ENCODE measurements at regions not wholly inside any gene's neighbourhood (a gene's known extent, or its start where the extent isn't known, plus 50 kb on each side); places are given as distances from the start of the nearest gene placed in this dataset.

DNA sequence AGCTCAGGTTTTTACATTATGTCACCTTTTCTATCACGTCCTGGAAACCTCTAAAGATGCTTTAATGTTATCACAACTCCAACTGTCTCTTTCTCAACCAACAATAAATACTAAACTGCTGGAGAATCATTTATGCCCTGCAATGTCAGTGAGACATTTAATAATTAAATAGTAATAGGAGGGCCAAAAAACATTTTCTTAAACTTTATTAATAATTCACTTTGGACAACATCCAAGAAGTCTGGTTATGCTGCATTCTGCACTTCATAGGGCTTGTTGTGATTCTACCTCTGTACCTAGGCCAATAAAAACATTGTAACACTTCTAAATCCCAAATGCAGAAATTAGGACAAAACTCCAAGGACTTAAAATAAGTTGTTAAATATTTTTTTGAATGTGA is 420.4 kb upstream of the LRRTM1 start:
- no peak overlapping the region for H3K27ac ChIP-seq (ENCODE audit: low read depth, low read length, poor library complexity, severe bottlenecking)
- POLR2A ChIA-PET (ENCODE audit: low non-redundant PET), result no interaction called here
- intact Hi-C loops (cut with micrococcal nuclease; ENCODE audit: unreplicated experiment), result no loop called here
- no peaks in the 10 kb centered on the region for H3K4me1 ChIP-seq (ENCODE audit: insufficient read depth, low read length, poor library complexity, severe bottlenecking)
- H3K9me3 ChIP-seq (ENCODE audit: low read depth, low read length, poor library complexity, severe bottlenecking), result peaks cover 25% of the 10 kb centered on the region
- H3K27me3 ChIP-seq (replicated peaks; ENCODE audit: insufficient read depth, low read depth, low read length, poor library complexity), result no peaks in the 10 kb centered on the region
- CTCF ChIA-PET, result no interaction called here
- no peak for TF ChIP-seq EZH2 (IDR thresholded peaks at IDR 0.05; ENCODE audit: borderline replicate concordance, low read depth, low read length, poor library complexity, severe bottlenecking)
- TF ChIP-seq, protein P1, sequence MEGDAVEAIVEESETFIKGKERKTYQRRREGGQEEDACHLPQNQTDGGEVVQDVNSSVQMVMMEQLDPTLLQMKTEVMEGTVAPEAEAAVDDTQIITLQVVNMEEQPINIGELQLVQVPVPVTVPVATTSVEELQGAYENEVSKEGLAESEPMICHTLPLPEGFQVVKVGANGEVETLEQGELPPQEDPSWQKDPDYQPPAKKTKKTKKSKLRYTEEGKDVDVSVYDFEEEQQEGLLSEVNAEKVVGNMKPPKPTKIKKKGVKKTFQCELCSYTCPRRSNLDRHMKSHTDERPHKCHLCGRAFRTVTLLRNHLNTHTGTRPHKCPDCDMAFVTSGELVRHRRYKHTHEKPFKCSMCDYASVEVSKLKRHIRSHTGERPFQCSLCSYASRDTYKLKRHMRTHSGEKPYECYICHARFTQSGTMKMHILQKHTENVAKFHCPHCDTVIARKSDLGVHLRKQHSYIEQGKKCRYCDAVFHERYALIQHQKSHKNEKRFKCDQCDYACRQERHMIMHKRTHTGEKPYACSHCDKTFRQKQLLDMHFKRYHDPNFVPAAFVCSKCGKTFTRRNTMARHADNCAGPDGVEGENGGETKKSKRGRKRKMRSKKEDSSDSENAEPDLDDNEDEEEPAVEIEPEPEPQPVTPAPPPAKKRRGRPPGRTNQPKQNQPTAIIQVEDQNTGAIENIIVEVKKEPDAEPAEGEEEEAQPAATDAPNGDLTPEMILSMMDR (conservative IDR thresholded peaks at IDR 0.05; ENCODE audit: low read depth, low read length), result no peak
- BruUV-seq (replicated peaks), result no TSS peak
- H3K36me3 ChIP-seq (ENCODE audit: insufficient read depth, low read length, poor library complexity, severe bottlenecking), result no peaks in the 10 kb centered on the region
- no peak for DNase-seq (ENCODE audit: low spot score)
- no peak overlapping the region for H3K4me3 ChIP-seq (ENCODE audit: low read depth, low read length, poor library complexity, severe bottlenecking)

GRCh38 chr2:80722803-80723202 is 418.3 kb upstream of the LRRTM1 start:
- ChIA-PET CTCF (no interaction called here), POLR2A (ENCODE audit: low non-redundant PET) (no interaction called here)
- Histone ChIP-seq H3K4me1 (ENCODE audit: insufficient read depth, low read length, poor library complexity, severe bottlenecking) (no peaks in the 10 kb centered on the region), H3K4me3 (ENCODE audit: low read depth, low read length, poor library complexity, severe bottlenecking) (no peak overlapping the region), H3K27me3 (replicated peaks; ENCODE audit: insufficient read depth, low read depth, low read length, poor library complexity) (no peaks in the 10 kb centered on the region), H3K27ac (ENCODE audit: low read depth, low read length, poor library complexity, severe bottlenecking) (no peak overlapping the region), H3K9me3 (ENCODE audit: low read depth, low read length, poor library complexity, severe bottlenecking) (peaks cover 11% of the 10 kb centered on the region), H3K36me3 (ENCODE audit: insufficient read depth, low read length, poor library complexity, severe bottlenecking) (no peaks in the 10 kb centered on the region)
- BruUV-seq (replicated peaks), result no TSS peak
- intact Hi-C loops (cut with micrococcal nuclease; ENCODE audit: unreplicated experiment), result no loop called here
- no peak for DNase-seq (ENCODE audit: low spot score)
- TF ChIP-seq, protein P1 (conservative IDR thresholded peaks at IDR 0.05; ENCODE audit: low read depth, low read length), result no peak
- no peak for TF ChIP-seq EZH2 (IDR thresholded peaks at IDR 0.05; ENCODE audit: borderline replicate concordance, low read depth, low read length, poor library complexity, severe bottlenecking)

DNA sequence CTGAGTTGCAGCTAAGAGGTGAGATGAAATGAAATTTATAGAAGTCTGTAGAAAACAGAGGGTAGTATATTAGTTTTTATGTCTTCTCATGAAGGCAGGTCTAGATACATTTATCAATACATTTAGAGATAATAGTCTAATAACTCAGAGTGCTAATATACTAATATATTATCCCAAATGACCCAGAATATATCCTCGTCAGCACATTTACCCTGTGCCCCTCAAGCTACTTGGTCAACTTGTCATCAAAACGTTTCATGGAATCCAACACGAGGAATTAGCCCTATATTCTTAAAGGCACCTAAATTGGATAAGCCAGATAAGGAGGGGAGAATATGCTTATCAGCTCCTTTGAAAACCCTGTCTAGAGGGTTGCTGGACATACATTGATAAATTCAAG is 415.1 kb upstream of the LRRTM1 start:
- intact Hi-C loops (cut with micrococcal nuclease; ENCODE audit: unreplicated experiment), result no loop called here
- no peak for DNase-seq (ENCODE audit: low spot score)
- POLR2A ChIA-PET (ENCODE audit: low non-redundant PET), result no interaction called here
- no TSS peak for BruUV-seq (replicated peaks)
- Histone ChIP-seq H3K4me3 (ENCODE audit: low read depth, low read length, poor library complexity, severe bottlenecking) (no peak overlapping the region), H3K4me1 (ENCODE audit: insufficient read depth, low read length, poor library complexity, severe bottlenecking) (no peaks in the 10 kb centered on the region), H3K36me3 (ENCODE audit: insufficient read depth, low read length, poor library complexity, severe bottlenecking) (no peaks in the 10 kb centered on the region), H3K9me3 (ENCODE audit: low read depth, low read length, poor library complexity, severe bottlenecking) (peaks cover 5% of the 10 kb centered on the region), H3K27me3 (replicated peaks; ENCODE audit: insufficient read depth, low read depth, low read length, poor library complexity) (no peaks in the 10 kb centered on the region), H3K27ac (ENCODE audit: low read depth, low read length, poor library complexity, severe bottlenecking) (no peak overlapping the region)
- TF ChIP-seq EZH2 (IDR thresholded peaks at IDR 0.05; ENCODE audit: borderline replicate concordance, low read depth, low read length, poor library complexity, severe bottlenecking), result no peak
- TF ChIP-seq, protein P1 (conservative IDR thresholded peaks at IDR 0.05; ENCODE audit: low read depth, low read length), result no peak
- CTCF ChIA-PET, result no interaction called here

All from A673 (cell line).